ENCODE measurements at regions not wholly inside any gene's neighbourhood (a gene's known extent, or its start where the extent isn't known, plus 50 kb on each side); places are given as distances from the start of the nearest gene placed in this dataset.
"Not testable (repeated sequence)": the region's sequence is repeated elsewhere in the genome, so short reads cannot be mapped to it uniquely, and the experiment has no call there.

GRCh38 chr9:115680231-115680630 lies 473.4 kb upstream of the PAPPA start:
- DNase-seq = no peak

GRCh38 chr9:115681585-115681984 lies 472.0 kb upstream of the PAPPA start:
- DNase-seq = no peak

- DNase-seq = no peak
These were observed 467.5 kb upstream of the PAPPA start for GRCh38 chr9:115686069-115686468.

- DNase-seq = no peak
These were observed 466.2 kb upstream of the PAPPA start for GRCh38 chr9:115687356-115687755.

GRCh38 chr9:115689331-115689730 lies 464.3 kb upstream of the PAPPA start:
- DNase-seq = no peak

GRCh38 chr9:115690786-115691496 lies 462.6 kb upstream of the PAPPA start:
- DNase-seq = no peak

GRCh38 chr9:115691693-115692092 lies 461.9 kb upstream of the PAPPA start:
- no peak for DNase-seq

GRCh38 chr9:115692868-115693267 lies 460.7 kb upstream of the PAPPA start:
- DNase-seq = not testable (repeated sequence)

GRCh38 chr9:115694014-115694413 lies 459.6 kb upstream of the PAPPA start:
- DNase-seq = no peak

GRCh38 chr9:115694991-115695390 lies 458.6 kb upstream of the PAPPA start:
- DNase-seq = no peak

GRCh38 chr9:115712981-115713380 lies 440.6 kb upstream of the PAPPA start:
- DNase-seq = no peak

GRCh38 chr9:115715666-115716065 lies 437.9 kb upstream of the PAPPA start:
- DNase-seq = no peak

GRCh38 chr9:115717298-115717697 lies 436.3 kb upstream of the PAPPA start:
- DNase-seq = no peak

GRCh38 chr9:115717711-115718173 lies 435.8 kb upstream of the PAPPA start:
- no peak for DNase-seq

GRCh38 chr9:115730396-115730795 lies 423.2 kb upstream of the PAPPA start:
- no peak for DNase-seq

- no peak for DNase-seq
These were observed 422.7 kb upstream of the PAPPA start for GRCh38 chr9:115730845-115731244.

- DNase-seq = no peak
These were observed 420.1 kb upstream of the PAPPA start for GRCh38 chr9:115733318-115734110.

GRCh38 chr9:115739096-115739875 lies 414.3 kb upstream of the PAPPA start:
- no peak for DNase-seq

GRCh38 chr9:115740986-115741385 lies 412.6 kb upstream of the PAPPA start:
- no peak for DNase-seq

GRCh38 chr9:115743709-115744605 lies 409.6 kb upstream of the PAPPA start:
- DNase-seq = no peak

- DNase-seq = no peak
These were observed 407.1 kb upstream of the PAPPA start for GRCh38 chr9:115746496-115746895.

GRCh38 chr9:115747731-115748130 lies 405.9 kb upstream of the PAPPA start:
- DNase-seq = no peak
